ENCODE measurements at regions not wholly inside any gene's neighbourhood (a gene's known extent, or its start where the extent isn't known, plus 50 kb on each side); places are given as distances from the start of the nearest gene placed in this dataset.

GRCh38 chr6:123716506-123716905 is 79.8 kb upstream of the TRDN start:
- TF ChIP-seq POLR2A (IDR thresholded peaks at IDR 0.05) (no peak), CTCF (IDR thresholded peaks at IDR 0.05) (no peak)
